ENCODE measurements at regions not wholly inside any gene's neighbourhood (a gene's known extent, or its start where the extent isn't known, plus 50 kb on each side); places are given as distances from the start of the nearest gene placed in this dataset.

DNA sequence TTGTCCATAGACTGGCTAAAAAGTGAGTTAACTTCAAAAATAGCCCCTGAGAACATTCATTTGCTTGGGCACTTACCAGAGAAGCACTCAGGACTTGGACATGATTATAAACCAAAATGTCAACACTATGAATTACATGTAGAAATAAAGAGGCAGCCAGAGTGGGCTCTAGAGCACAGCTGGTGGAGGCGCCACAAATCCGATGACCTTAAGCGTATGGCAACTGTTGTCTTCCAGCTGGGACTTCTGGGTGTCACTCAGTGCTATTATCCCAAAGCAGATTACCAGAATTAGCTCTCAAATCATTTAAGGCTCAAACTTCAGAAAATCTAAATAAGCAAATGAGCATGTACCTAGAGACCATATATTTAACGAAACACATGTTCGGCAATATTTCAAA lies 1255.5 kb upstream of the SLC10A2 start:
- DNase-seq: no peak

DNA sequence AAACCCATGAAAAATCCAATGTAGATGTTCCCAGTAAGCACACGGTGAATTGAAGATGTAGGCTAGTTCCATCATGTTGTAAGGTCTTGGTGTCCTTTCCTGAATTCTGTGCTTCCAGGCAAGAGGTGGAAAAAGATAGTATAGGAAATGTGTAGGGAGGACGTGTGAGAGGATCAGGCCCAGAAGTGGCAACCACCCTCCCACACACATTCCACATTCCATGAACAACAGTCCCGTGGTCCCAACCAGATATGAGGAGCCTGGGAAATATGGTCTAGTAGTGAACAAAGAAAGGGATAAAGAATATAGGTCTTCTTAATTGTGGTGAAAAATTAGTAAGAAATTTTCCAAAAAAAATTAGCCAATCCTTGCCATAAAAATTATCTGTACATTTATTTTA lies 1254.2 kb upstream of the SLC10A2 start:
- no peak for DNase-seq

DNA sequence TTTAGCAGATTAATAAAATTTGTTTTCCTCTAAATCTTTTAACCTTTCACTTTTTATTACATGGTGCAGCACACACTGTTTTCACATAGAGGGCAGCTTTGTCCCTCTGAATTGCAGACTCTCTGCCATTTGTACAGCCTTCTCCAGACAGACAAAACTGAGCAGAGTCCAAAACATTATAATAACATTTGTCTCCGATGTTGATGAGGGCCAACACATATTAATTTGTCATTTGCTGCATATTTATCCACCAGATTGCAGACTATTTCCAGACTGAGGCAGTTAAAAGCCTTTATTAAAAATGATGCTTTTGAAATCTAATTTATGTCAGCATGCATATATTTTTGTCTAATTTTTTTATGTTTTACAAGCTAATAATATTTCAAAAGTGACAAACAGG lies 1251.9 kb upstream of the SLC10A2 start:
- DNase-seq: no peak

DNA sequence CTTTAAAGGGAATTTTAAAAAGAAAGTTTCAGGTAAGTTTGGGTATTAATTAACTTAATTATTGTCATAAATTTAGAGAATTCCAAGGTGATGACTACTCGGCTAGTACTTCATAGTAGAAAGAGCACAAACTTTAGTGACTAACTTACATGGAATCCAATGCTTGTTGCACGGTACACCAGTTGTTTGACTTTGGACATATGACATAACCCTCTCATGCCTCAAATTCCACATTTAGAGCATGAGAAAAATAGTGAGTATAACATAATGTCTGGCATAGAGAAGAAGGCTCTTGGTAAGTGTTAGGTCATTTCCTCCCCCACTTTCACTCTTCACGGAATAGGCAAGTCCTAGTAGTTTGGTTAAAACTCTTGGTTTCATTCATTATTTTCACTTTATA lies 1249.4 kb upstream of the SLC10A2 start:
- DNase-seq: no peak

DNA sequence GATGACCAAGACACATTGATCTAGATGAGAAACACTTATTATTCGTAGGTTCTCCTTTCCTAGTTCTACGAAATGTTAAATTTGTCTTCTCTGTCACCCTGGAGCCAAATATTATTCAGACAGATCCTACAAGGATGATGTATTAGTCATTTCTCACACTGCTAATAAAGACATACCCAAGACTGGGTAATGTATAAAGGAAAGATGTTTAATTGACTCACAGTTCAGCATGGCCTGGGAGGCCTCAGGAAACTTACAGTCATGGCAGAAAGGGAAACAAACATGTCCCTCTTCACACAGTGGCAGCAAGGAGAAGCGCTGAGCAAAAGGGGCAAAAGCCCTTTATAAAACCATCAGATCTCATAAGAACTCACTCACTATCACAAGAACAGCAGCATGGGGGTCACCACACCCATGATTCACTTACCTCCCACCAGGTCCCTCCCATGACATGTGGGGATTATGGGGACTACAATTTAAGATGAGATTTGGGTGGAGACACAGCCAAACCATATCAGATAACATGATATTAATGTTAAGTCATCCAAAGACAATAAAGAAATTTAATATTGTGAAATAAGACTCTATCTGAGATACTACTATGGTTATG lies 1248.8 kb upstream of the SLC10A2 start:
- no peak for DNase-seq

DNA sequence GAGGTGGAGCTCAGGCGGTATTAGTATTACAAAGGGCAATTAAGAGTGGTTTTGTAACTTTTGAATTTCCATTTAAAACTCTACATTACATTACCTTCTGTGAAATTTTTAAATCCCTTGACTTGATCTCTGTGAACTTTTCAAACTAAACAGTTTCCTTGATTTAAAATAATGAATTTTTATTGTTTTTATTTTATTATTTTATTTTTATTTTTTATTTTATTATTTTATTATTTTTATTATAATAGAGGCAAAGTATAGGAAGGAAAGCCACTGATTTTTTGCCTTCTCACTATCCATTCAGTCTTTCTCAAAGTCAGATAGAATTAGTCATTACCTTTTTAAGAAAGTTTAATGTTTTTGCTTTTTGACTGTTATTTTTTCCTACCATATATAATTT lies 1248.1 kb upstream of the SLC10A2 start:
- DNase-seq: no peak

DNA sequence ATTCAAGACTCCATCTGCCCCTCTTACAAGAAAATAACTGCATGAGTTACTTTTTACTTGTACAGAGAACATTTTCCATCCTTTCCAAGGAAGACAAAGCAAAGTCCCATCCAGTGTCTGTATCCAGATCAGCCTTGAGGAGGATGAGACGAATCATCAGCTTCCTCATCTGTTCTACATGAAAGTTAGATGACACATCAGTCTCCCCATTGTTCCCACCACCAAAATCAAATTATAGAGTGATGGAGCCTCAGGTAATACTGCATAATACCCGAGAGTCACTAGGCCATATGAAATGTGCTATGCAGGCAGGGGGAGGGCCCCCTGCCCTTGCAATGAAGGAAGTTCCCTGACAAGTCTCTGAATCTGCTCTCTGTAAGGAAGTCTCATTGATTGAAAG lies 1244.6 kb upstream of the SLC10A2 start:
- DNase-seq: no peak

DNA sequence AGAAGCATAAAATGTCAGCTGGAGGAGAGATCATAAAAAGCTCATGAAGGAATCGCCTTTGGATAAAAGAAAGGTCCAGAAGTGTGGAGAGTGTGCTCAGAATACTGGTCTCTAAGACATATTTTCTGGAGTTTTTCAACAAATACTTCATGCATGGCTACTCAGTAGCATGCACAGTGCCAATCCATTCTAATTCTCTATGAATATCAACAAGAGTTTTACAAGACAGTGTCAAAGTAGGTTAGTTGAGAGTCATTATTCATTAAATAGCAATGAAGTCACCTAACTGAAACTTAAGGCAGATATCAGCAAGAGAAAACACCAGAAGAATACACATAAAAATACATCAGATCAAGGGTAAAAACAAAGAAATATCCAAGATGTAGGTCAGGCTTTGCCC lies 1243.2 kb upstream of the SLC10A2 start:
- DNase-seq: no peak

DNA sequence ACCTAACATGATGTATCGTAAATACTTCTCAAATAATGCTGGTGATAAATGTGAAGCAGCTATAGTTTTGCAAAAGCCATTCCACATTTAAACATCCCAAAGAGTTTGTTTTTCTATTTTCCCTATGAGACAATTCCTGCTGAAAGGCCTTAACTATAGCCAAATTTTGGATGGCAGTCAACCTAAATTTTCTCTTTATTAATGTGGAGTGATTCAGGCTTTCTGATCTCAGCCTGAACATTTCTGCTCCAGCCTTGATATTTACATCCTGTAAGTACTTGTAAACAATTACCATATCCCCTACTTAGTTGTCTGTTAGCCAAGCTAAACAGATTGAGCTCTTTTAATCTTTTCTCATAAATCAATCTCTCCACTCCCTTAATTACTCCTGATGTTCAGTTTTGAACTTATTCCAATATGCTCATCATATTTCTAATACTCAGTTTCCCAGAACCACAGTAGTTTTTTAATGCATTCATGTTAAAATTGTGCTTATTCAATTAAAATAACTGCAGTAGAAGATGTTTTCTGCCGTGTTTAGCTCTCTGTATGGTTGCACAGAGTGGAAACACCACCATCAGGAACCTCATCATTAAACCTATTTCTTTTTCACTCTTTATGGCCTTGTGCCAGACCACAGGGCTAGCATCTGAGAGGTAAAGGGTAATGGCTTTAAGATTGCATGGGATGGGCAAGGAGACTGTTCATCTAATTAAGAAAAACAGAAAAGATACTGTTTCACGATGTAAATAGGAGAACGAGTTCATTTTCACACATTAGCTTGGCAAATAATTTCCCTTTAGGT lies 1235.2 kb upstream of the SLC10A2 start:
- DNase-seq: no peak

DNA sequence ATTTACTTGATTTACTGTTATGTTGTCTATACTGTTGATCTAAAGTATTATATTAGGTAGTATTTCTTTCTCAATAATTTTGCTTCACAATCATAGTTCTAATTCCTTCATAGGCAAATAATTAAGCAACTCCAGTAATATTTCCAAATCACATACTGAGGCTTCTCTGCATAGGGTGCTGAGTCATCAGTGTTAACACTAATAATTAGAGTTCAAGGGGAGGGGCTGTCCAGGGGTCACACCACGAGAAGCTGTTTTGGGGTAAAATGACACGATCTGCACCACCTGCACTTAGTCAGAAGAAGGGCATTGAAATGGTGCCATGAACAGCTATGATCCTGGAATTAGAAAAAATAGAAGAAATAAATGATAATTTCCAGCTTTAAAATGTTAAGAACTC lies 1230.9 kb upstream of the SLC10A2 start:
- DNase-seq: no peak

DNA sequence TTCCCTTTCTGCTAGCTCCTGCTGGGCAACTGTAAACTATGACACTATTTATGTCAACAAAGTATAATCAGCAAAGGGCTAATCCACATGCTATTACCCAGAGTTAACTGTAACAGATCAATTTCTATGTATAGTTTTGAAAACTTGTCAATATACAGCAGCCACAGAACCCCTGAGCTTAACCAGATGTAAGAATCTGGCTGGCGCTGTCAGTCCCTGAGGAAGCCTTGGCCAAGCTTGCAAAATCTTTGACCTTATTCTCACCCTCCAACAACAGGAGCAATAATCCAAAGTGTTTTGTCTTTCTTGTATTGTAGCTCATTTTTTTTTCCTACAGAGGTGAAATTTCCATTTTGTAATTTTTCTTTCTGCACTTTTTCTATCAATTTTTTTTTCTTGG lies 1230.1 kb upstream of the SLC10A2 start:
- no peak for DNase-seq

DNA sequence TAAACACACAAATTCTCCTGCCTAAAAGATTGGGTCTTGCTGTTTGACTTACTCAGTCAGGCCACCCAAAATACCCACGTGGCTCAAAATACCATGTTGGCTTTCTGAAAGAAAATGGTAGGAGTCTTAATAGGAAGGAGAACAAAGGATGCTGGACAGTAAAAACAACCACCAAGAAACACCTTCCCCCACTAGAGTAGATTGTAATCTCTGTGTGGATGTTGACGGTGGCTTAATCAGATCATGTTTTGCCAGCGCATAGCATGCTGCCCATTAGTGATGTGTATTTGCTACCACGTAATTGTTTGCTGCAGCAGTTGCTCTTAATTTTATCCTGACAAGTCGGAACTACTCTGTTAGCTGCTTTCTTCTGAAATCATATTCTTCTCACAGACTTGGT lies 1229.3 kb upstream of the SLC10A2 start:
- no peak for DNase-seq

DNA sequence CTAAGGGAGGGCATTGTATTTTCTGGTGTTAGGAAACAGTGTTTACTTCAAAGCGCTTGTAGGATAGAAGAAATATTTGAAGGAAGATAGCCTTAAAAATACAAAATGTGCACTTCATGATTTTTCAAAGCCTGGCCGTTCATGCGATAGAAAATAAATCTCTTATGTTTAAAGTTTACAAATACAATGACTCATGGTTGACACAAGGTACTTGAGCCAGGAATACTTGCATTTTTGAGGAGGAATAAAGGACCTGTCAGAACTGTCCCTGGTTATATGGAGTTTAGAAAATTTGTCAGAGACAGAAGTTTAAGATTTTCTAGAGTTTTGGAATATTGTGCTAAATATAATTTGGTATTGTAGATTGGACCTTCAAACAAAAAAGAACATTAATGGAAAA lies 1223.2 kb upstream of the SLC10A2 start:
- no peak for DNase-seq

DNA sequence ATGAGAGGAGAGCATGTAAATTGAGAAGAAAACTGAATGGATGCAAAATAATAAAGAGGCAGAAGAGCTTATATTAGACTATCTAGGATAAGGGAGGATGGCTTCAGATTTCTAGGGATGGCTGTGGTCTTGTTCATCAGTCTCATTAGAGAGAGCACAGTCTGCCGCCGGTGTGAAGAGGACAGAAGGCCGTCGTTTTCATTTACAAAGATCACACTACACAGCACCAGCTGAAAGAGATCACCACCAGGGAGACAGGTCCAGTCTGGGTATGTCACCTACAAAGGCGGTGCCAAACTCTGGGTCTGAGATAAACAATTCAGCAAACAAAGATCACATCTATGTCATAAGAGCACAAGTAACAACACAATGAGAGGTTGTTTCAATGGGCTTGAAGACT lies 1222.3 kb upstream of the SLC10A2 start:
- DNase-seq: no peak

DNA sequence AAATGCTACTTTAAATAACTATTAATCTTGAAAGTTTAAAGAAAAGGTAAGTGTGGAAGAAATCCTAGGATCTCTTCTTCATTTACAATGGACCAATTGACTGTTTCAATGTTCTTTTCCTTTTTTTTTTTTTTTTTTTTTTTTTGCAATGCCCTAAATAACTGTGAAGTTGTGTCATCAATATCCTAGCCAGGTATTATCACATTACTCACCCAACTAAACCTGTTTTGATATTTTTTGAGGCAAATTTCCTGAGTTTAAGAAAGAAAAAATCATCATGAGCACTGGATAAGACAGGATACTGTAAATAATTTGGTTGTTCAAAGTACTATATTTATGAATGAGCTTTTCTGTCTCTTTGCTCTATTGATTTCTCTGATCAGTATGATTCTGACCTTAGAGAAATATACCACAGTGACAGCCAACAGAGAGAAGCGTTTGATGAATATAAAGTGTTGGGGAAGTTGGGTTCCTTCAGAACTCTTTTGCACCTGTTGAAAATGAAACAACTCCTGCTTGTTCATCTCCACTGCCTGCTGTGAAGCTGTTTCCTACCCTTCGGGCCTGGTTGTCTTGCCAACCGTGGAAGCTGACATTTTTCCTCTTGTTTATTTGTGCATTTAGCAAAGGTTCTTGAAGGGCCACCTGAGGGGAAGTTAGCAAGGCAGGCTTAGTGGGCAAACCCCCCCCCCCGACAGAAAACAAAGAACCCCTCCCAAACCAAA lies 1220.5 kb upstream of the SLC10A2 start:
- DNase-seq: no peak

DNA sequence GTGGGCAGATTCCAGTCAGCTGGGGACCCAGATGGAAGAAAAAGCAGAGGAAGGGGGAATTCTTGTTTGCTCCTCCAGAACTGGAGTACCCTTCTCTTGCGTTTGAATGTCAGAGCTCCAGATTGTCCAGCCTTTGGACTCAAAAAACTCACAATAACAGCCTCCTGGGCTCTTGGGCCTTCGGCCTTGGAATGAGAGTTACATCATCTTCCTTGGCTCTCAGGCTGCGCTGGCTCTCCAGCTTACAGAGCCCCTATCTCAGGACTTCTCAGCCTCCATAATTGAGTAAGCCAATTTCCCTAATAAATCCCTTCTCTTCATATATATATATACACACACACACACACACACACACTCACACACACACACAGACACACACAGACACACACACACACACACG lies 1215.7 kb upstream of the SLC10A2 start:
- no peak for DNase-seq

DNA sequence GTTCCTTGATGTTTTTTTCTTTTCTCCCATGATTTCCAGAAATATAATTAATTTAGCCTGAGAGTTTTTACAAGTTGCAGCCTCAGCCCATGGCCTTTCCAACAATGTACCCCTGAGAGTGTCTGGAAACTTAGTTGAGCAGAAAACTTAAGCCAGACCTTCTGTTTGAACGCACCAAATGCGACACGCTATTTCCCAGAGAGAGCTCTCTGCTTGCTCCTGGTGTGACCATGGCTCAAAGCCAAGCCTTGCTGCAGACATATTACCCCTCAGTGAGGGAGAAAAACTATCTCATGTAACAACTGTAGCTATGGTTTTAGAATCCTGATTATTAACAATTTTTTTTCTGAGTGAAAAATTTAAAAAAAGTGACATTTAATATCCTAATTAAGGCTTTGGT lies 1204.5 kb upstream of the SLC10A2 start:
- no peak for DNase-seq

DNA sequence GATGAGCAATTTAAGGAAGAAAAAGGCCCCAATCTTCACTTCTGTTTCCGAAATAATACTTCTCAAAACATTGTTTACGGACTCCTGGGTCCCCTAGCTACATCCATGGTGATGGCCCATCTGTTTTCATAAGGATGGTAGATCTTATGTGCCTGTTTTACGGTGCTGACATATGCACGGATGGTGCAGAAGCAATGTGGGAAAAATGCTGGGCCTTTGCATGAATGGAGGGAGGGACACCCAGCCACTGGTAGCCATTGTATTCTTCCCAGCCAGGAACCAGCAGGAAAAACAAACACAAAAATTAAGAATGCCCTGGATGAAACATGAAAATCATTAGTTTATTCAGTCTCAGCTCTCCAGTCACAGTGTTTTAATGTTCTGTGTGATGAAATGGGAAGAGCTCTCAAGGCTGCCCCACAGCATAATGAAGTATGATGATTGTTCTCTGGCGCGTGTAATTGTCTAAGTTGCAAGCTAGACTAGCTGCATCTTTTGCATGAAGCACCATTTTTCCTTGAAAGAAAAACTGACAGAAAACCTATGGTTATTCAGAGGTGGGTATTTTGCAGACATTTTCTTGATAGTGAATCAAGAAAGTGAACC lies 1201.1 kb upstream of the SLC10A2 start:
- DNase-seq: no peak

DNA sequence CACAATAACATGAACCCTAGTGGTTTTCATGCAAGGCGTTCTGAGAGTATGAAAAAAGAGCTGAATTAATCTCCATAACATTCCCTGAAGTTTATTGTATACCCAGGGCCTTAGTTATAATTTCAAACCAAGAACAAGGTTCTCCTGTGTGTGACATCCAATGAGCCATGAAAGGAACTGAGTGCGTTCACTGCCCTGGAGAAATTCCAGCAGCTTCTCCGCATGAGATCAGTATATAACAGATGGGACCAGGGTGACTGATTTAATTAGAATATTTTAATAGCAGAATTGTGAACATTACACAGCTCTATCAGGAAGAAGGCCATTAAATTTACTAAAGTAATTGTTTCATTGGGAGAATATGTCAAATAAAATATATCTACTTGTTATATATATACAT lies 1190.5 kb upstream of the SLC10A2 start:
- DNase-seq: no peak

DNA sequence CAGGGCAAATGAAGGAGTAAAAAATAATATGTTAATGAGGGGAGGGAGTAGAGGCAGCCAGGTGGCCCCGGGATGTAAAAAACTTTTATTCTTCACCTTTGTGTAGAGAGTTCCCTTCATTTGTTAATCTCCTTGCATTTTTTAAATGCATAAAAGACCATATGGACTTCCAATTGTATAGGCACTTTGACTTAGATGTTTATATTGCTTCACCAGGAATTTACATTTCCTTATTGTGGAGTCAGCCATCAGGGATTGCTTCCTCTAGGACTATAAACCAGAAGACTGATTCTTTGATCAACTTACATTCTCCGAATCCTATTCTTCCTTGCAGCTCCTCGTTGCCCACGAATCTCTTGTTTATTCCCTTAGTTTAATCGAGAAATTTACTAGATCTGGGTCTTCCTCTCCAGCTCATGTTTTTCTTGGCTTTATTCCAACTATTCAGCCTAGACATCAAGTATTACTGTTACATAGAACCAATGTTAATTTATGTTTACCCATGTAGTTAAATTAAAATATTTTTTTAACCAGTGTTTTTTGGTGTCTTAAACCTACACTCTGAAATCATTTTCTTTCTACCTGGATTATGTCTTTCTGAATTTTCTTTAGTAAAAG lies 1187.0 kb upstream of the SLC10A2 start:
- no peak for DNase-seq

DNA sequence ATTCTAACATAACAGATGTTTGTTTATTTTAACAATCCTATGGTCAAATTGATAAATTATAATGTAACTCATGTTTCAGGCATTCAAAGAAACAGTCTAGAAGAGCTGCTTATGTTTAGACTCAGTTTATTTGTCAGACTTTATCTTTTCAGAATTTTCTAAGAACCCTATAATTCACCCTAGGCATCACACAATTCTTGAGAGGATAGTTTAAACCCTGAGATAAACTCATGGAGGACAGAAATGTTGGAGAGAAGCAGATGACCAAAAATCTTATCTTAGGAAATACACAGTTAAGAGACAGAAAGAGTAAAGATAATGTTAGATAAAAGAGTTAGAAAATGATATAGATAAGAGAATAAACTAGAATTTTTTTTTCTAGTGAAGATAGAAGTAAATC lies 1185.7 kb upstream of the SLC10A2 start:
- no peak for DNase-seq

DNA sequence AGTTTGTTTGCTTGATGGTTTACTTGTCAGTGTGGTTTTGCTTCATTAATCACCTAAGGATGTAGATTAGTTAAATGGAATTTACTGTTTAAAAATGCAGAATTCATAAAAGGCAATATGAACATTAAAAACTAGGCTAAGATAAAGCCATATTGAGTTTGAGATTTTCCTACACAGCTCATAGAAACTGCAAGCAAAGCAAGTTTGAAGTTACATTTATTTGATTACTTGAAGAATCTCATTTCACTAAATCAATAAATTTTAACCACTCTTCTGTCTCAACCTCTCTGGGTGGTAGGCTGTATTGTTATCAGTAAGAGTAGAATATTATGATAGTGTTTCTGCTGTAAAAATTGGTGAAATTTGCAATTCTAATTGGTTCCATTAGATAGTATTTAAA lies 1180.7 kb upstream of the SLC10A2 start:
- DNase-seq: no peak

DNA sequence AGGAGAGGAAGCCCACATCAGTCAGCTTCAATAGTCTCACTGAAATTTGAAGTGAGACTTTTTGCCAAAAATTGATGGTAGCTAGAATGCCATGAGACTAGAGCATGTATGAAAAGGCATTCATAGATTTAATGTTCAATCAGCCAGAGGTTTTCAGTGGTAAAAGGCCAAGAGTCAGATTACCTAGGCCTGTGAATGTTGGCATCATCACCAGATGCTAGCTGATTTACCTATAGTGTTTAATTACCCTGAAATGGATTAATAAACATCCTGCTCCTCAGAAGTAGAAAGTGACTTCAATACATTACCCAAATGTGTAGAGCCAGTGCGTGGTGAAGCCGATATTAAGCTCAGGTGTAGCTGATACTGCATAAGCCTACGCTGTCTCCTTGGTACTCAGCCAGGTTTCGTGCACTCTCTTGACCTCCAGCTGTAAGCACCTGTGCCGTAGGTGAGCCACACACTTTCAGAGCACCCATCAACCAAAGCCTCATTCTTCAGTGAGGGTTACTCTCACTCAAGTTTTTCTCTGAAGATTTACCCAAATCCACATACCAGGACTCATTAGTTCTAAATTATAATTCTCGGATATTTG lies 1140.3 kb upstream of the SLC10A2 start:
- DNase-seq: no peak

Measured in activated gamma-delta T cell (primary cell).